Rectal smooth muscle tissue (tissue), 1 donor: ENCODE measurements at regions not wholly inside any gene's neighbourhood (a gene's known extent, or its start where the extent isn't known, plus 50 kb on each side); places are given as distances from the start of the nearest gene placed in this dataset.

ENCODE experiments used
- H3K27ac ChIP-seq: one replicate; pipeline ENCODE4 v1.7.0; 2013; ENCODE audit warnings: low read depth, low read length, inconsistent platforms
- H3K27me3 ChIP-seq: one replicate; pipeline ENCODE4 v1.7.0; 2013; ENCODE audit warnings: low read length; ENCODE audit not compliant: control insufficient read depth, insufficient read depth
- H3K36me3 ChIP-seq: one replicate; pipeline ENCODE4 v1.7.0; 2013; ENCODE audit warnings: low read length; ENCODE audit not compliant: control insufficient read depth, insufficient read depth
- H3K4me1 ChIP-seq: one replicate; pipeline ENCODE4 v1.7.0; 2013; ENCODE audit warnings: low read length; ENCODE audit not compliant: control insufficient read depth, insufficient read depth
- H3K4me3 ChIP-seq: one replicate; pipeline ENCODE4 v1.7.0; 2013; ENCODE audit warnings: low read length
- H3K9ac ChIP-seq: one replicate; pipeline ENCODE4 v1.7.0; 2013; ENCODE audit warnings: low read length

DNA sequence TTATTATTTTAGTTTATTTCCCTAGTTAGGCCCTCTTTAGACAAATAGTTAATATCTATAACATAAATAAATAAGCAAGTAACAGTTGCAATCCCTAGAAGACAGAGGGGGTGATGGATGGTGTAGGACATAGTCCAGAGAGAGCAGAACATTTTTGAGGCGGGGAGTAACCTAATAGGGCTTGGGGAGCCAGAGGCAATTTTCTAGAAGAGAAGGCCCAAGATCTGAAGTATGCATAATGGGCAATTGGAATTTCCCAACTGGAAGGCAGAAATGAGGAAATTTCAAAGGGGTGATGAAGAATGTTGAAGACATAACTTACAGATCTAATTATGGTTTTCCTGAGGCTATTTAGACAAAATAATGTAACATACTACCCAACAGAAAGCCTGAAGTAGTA lies 525.7 kb downstream of the TUSC7 start:
- H3K27ac ChIP-seq = no peak overlapping the region
- no peak overlapping the region for H3K9ac ChIP-seq
- H3K27me3 ChIP-seq = no peaks in the 10 kb centered on the region

DNA sequence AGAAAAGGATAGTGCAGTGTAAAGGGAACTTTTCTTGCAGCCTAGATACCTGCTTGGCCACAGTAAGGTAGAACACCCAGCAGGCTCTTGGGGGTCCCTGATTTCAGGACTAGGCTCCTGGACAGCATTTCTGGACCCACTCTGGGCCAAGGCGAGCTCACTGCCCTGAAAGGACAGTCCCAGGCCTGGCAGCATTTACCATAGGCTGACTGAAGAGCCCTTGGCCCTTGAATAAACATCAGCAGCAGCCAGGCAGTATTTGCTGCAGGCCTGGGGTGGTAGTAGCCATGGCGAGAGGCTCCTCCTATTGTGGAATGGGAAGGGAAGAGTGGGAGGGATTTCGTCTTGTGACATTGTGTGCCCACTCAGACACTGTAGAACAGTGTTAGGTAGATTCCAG lies 529.2 kb downstream of the TUSC7 start:
- H3K27ac ChIP-seq = no peak overlapping the region
- H3K27me3 ChIP-seq = no peaks in the 10 kb centered on the region
- H3K4me1 ChIP-seq = no peaks in the 10 kb centered on the region
- H3K4me3 ChIP-seq = no peak overlapping the region
- H3K9ac ChIP-seq = no peak overlapping the region
- H3K36me3 ChIP-seq = no peaks in the 10 kb centered on the region

More for the DNA sequence above, 525.7 kb downstream of the TUSC7 start:
- no peak overlapping the region for H3K4me3 ChIP-seq
- H3K4me1 ChIP-seq = no peaks in the 10 kb centered on the region
- H3K36me3 ChIP-seq = no peaks in the 10 kb centered on the region

DNA sequence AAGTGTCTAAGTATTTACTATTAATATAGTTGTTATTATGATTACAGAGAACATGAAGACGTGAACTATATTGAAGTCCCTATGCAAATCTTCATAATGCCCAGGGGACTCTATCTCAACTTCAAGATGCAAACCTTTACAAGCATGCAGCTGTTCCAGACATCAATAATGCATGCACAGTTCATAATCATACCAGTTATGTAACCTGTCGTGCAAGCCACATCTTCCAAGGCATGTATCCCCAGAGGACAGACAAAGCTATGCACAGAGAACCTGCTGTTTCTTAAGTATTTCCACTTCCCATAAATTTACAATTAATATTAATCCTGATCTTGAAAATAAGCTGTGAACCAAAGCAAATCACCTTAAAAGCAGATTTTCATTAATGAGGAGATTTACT lies 534.1 kb downstream of the TUSC7 start:
- Histone ChIP-seq H3K4me3 (no peak overlapping the region), H3K4me1 (no peaks in the 10 kb centered on the region), H3K27me3 (no peaks in the 10 kb centered on the region), H3K36me3 (no peaks in the 10 kb centered on the region), H3K9ac (no peak overlapping the region), H3K27ac (no peak overlapping the region)

DNA sequence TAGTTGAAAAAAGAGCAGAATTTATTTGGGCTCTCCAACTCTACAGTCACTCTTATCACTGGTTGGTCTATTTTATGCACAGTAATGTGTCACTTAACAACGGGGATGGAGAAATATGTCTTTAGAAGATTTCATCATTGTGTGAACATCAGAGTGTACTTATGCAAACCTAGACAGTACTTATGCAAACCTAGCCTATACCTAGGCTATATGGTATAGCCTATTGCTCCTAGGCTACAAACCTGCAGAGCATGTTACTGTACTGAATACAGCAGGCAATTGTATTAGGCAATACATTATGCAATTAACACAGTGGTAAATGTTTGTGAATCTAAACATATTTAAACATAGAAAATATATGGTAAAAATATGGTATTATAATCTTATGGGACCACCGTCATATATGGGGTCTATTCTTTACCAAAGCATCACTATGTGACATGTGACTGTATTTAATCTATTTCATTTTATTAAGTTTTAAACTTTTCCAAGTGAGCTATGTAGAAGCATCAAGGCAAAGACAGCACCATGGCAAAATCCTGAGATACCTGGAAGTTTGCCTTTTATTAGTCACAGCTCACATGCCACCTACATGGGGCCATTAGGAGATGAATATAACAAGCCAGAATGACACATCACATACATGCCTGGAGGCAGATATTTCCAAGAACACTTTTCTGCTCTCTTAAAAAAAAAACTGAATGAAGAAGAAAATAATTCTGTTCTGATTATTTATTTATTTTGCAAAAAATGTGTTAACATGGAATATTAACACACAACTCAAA lies 537.4 kb downstream of the TUSC7 start:
- Histone ChIP-seq H3K27me3 (no peaks in the 10 kb centered on the region), H3K4me1 (no peaks in the 10 kb centered on the region), H3K4me3 (no peak overlapping the region), H3K27ac (no peak overlapping the region), H3K36me3 (no peaks in the 10 kb centered on the region), H3K9ac (no peak overlapping the region)

DNA sequence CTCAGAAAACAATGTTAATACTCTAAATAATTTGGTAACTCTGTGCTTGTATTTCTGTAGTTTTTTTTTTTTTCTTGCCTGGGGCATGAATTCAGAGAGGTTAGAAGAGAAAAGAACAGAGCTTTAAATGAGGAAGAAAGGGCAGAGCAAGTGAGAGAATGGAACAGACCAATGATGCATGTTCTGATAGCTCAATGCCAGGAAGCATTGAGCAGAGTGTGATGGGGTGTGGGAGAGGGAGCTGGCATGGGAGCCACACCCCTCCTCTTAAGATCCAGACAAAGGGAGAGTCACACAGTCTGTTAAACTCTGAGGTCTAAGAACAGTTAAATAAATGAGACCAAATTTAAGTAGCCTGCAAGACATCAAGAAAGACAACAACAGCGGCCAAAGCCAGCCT lies 538.6 kb downstream of the TUSC7 start:
- H3K27ac ChIP-seq = no peak overlapping the region
- H3K27me3 ChIP-seq = no peaks in the 10 kb centered on the region
- no peaks in the 10 kb centered on the region for H3K4me1 ChIP-seq
- H3K36me3 ChIP-seq = no peaks in the 10 kb centered on the region
- H3K9ac ChIP-seq = no peak overlapping the region
- no peak overlapping the region for H3K4me3 ChIP-seq

DNA sequence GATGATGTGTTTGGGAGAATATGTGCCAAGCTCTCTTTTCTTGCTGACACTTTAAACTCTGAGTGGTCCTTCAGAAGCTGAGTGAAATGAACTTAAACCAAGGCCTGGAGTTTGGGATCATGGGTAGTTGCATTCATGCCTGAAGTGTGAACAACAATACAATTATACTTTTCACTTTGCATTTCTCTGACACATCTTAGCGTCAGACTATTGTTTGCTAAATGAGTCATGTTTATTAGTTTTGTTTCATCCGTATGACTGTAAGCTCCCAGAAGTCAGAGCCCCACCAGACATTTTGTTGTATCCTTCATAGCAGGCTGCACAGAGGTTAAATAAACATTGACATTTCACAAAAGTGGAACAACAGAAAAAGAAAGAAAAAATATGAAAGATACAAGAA lies 542.6 kb downstream of the TUSC7 start:
- no peaks in the 10 kb centered on the region for H3K4me1 ChIP-seq
- no peak overlapping the region for H3K9ac ChIP-seq
- H3K4me3 ChIP-seq = no peak overlapping the region
- no peak overlapping the region for H3K27ac ChIP-seq
- H3K27me3 ChIP-seq = no peaks in the 10 kb centered on the region
- H3K36me3 ChIP-seq = no peaks in the 10 kb centered on the region

DNA sequence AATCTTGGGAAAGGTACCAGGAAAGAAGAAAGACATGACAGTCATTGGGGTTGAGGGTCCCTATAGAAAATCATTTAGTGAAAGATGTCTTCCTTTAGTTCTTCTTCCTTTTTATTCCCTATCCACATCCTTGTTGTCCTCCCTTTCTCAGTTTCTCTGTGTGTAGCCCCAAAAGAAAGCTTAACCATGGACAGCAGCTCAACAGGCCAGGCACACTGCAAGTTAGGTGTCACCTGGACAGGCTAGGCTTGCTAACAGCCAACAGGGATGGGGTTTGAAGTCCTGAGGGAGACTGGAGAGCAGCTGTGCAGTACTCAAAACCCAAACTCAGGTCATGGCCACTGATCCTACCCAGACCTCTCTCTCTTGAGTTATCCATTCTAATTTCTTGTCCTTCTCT lies 543.1 kb downstream of the TUSC7 start:
- H3K4me1 ChIP-seq = no peaks in the 10 kb centered on the region
- no peak overlapping the region for H3K27ac ChIP-seq
- H3K4me3 ChIP-seq = no peak overlapping the region
- no peak overlapping the region for H3K9ac ChIP-seq
- no peaks in the 10 kb centered on the region for H3K36me3 ChIP-seq
- H3K27me3 ChIP-seq = no peaks in the 10 kb centered on the region

DNA sequence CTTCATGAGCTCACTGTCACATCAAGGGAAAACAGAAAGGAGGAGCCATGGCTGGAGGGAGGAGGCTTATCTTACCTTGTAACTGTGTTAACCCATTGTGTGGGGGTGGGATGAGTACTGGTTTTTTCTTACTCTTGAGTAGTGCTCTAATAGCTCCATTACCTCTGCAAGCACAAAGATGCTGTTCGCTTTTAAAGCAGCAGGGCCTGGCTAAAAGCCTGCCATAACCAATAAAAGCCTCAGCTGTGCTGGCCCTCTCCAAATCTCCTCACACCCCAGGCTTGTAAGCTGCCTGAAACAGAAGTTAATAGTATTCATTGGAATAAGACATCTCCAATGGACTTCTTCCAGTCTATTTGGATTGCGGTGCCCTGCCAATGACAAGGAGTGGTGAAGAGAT lies 544.1 kb downstream of the TUSC7 start:
- no peaks in the 10 kb centered on the region for H3K4me1 ChIP-seq
- no peak overlapping the region for H3K4me3 ChIP-seq
- H3K9ac ChIP-seq = no peak overlapping the region
- H3K27ac ChIP-seq = no peak overlapping the region
- no peaks in the 10 kb centered on the region for H3K36me3 ChIP-seq
- H3K27me3 ChIP-seq = no peaks in the 10 kb centered on the region

DNA sequence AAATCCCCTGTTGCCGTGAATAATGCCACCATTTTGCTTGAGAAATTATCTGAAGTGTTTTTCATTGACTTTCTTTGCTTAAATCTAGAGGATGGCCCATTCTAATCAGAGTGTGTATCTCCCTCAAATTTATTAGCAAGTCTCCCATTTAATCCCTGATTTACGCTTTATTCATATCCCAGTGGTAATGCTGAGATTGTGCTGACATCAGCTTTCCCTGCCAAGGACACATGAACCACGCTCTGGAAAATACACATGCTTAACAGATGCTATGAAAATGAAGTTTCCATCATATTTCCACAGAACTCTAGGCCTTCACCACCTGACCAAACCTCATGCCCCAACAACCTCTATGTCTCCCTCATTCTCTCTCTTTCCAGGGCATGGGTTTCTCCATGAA lies 545.4 kb downstream of the TUSC7 start:
- Histone ChIP-seq H3K4me1 (no peaks in the 10 kb centered on the region), H3K27me3 (no peaks in the 10 kb centered on the region), H3K36me3 (no peaks in the 10 kb centered on the region), H3K27ac (no peak overlapping the region), H3K9ac (no peak overlapping the region), H3K4me3 (no peak overlapping the region)

DNA sequence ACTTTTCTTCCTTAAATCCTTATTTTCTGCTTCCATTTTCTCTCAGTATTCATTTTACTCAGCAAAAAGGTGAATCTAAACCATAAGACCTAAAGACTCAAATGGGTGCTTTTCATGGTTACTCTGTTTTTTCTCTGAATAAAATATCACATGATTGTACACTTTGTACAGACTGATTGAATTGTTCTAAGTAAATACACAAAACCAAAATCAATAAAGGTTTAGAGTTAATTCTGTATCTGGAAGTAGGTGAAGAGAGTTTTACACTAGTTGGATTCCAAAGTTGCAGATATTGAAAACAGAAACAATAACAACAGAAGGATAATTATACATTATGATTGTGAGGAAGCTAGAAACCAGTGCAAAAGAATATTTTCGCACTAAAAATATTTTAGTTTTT lies 546.2 kb downstream of the TUSC7 start:
- H3K27ac ChIP-seq = no peak overlapping the region
- H3K4me1 ChIP-seq = no peaks in the 10 kb centered on the region
- H3K36me3 ChIP-seq = no peaks in the 10 kb centered on the region

DNA sequence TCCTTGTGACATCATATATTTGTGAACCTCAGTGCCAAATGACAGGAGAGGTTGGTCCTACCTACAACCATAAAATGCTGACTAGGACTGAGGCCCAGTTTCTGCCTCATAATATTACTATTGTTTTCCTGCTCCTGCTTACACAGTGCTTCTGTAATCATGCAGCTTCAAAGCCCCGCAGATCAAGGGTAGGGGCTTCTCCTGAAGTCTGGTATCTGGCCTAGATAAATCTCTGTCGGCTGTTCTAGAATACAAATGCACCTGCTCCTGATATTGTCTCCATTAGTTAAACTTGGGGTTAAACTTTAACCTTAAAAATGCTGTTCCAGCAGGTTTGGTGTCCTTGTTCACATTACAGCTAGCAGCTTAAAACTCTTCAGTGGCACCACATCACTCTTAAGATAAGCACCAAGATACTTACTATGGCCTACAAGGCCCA lies 552.4 kb downstream of the TUSC7 start:
- Histone ChIP-seq H3K4me1 (no peaks in the 10 kb centered on the region), H3K9ac (no peak overlapping the region), H3K4me3 (no peak overlapping the region), H3K27me3 (no peaks in the 10 kb centered on the region), H3K27ac (no peak overlapping the region), H3K36me3 (no peaks in the 10 kb centered on the region)

More for the DNA sequence above, 546.2 kb downstream of the TUSC7 start:
- Histone ChIP-seq H3K4me3 (no peak overlapping the region), H3K27me3 (no peaks in the 10 kb centered on the region), H3K9ac (no peak overlapping the region)

DNA sequence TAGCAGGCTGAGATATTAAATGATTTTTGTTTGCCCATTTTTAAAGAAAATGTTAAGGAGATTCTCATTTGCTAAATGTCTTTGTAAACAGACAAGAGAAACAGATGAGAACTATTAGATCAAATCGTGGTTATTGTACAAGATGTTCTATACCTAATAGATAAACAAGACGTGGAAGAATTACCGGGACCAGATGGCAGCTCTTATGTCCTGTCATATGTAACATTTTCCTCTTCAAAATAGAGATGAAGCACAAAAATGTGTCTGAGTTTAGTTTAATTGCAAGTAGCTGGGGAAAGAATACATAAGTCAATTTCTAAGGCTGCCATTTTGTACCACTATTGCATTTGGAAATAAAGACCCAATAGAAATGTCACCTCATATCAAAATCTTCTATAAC lies 553.7 kb downstream of the TUSC7 start:
- Histone ChIP-seq H3K27ac (no peak overlapping the region), H3K4me3 (no peak overlapping the region), H3K9ac (no peak overlapping the region), H3K27me3 (no peaks in the 10 kb centered on the region), H3K4me1 (no peaks in the 10 kb centered on the region), H3K36me3 (no peaks in the 10 kb centered on the region)

DNA sequence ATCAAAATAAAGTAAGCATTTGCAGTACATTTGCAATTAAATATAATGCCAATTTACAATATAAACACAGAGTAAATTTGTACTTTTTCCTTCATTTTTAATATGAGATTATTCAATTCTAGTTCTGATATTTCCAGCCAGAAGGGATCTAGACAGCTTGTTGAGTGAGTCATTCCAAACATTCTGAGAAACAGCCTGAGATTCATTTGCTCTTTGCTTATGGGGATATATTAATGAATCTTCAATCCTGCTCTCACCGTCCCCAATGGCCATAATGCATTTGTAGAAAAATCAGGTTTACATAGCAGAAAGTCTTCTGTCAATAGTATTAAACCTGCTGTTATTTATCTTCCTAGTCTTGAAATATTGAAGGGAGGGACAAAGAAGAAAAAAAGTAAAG lies 554.2 kb downstream of the TUSC7 start:
- Histone ChIP-seq H3K4me1 (no peaks in the 10 kb centered on the region), H3K27ac (no peak overlapping the region), H3K36me3 (no peaks in the 10 kb centered on the region), H3K9ac (no peak overlapping the region), H3K4me3 (no peak overlapping the region), H3K27me3 (no peaks in the 10 kb centered on the region)
